A673 (cell line): ENCODE measurements at regions not wholly inside any gene's neighbourhood (a gene's known extent, or its start where the extent isn't known, plus 50 kb on each side); places are given as distances from the start of the nearest gene placed in this dataset.

Experiments
- BruUV-seq: library from RNA; stranded (reverse); fragments of 400-500 nt; replicated peaks from 2 replicates; lab custom pipeline; 2021; lab: Mats Ljungman, UMichigan
- CTCF ChIA-PET: fragments of 300-600 bp; sonication (Branson Sonifier 250); formaldehyde crosslinking; loops from one replicate; lab custom pipeline; 2022; ENCODE audit warnings: antibody characterized with exemption; lab: Charles Lee
- POLR2A ChIA-PET: fragments of 300-600 bp; sonication (Branson Sonifier 250); formaldehyde crosslinking; loops from one replicate; lab custom pipeline; 2022; ENCODE audit warnings: antibody characterized with exemption; ENCODE audit not compliant: low non-redundant PET; lab: Charles Lee
- DNase-seq: peaks from one replicate; pipeline ENCODE4 v3.0.0-alpha.2; 2015; ENCODE audit warnings: low spot score
- H3K27ac ChIP-seq: fragments of 200-600 bp; sonication (generic); 2 replicates; pipeline ENCODE4 v1.5.1; 2016; ENCODE audit warnings: mixed run types, low read depth, mild to moderate bottlenecking, mixed read lengths, antibody characterized with exemption, low read length; ENCODE audit not compliant: poor library complexity, severe bottlenecking
- H3K27me3 ChIP-seq: fragments of 200-600 bp; sonication (generic); replicated peaks from 2 replicates; pipeline ENCODE4 v1.6.1; 2017; ENCODE audit warnings: mixed run types, low read depth, mild to moderate bottlenecking, mixed read lengths, antibody characterized with exemption, low read length; ENCODE audit not compliant: insufficient read depth, poor library complexity
- H3K36me3 ChIP-seq: fragments of 200-600 bp; sonication (generic); 2 replicates; pipeline ENCODE4 v1.6.1; 2016; ENCODE audit warnings: mixed run types, mild to moderate bottlenecking, mixed read lengths, antibody characterized with exemption, low read length; ENCODE audit not compliant: insufficient read depth, poor library complexity, severe bottlenecking
- H3K4me1 ChIP-seq: fragments of 200-600 bp; sonication (generic); 2 replicates; pipeline ENCODE4 v1.6.1; 2017; ENCODE audit warnings: mixed run types, mild to moderate bottlenecking, mixed read lengths, antibody characterized with exemption, low read length; ENCODE audit not compliant: insufficient read depth, poor library complexity, severe bottlenecking
- H3K4me3 ChIP-seq: fragments of 200-600 bp; sonication (generic); 2 replicates; pipeline ENCODE4 v1.5.1; 2016; ENCODE audit warnings: low read depth, mixed run types, mild to moderate bottlenecking, mixed read lengths, low read length; ENCODE audit not compliant: poor library complexity, severe bottlenecking
- H3K9me3 ChIP-seq: fragments of 200-600 bp; sonication (generic); 2 replicates; pipeline ENCODE4 v1.6.1; 2016; ENCODE audit warnings: mixed run types, low read depth, mild to moderate bottlenecking, mixed read lengths, antibody characterized with exemption, low read length; ENCODE audit not compliant: poor library complexity, severe bottlenecking
- EZH2 ChIP-seq: fragments of 200-600 bp; sonication (generic); IDR thresholded peaks from 2 replicates; pipeline ENCODE4 v1.6.1; 2017; ENCODE audit warnings: borderline replicate concordance, low read depth, mild to moderate bottlenecking, mixed read lengths, antibody characterized with exemption, low read length; ENCODE audit not compliant: poor library complexity, severe bottlenecking
- intact Hi-C: fragments of 100-400 bp; cut with micrococcal nuclease; formaldehyde crosslinking; loops from one replicate; pipeline ENCODE4 v1.10.0; 2022; ENCODE audit not compliant: unreplicated experiment
- TF ChIP-seq, protein P1 (sequence below): fragments of 300-800, 200-600 bp; sonication (generic); conservative IDR thresholded peaks from 2 replicates; pipeline ENCODE4 v1.5.1; 2017; ENCODE audit warnings: low read depth, mild to moderate bottlenecking, antibody characterized with exemption, low read length, moderate library complexity, mixed read lengths

DNA sequence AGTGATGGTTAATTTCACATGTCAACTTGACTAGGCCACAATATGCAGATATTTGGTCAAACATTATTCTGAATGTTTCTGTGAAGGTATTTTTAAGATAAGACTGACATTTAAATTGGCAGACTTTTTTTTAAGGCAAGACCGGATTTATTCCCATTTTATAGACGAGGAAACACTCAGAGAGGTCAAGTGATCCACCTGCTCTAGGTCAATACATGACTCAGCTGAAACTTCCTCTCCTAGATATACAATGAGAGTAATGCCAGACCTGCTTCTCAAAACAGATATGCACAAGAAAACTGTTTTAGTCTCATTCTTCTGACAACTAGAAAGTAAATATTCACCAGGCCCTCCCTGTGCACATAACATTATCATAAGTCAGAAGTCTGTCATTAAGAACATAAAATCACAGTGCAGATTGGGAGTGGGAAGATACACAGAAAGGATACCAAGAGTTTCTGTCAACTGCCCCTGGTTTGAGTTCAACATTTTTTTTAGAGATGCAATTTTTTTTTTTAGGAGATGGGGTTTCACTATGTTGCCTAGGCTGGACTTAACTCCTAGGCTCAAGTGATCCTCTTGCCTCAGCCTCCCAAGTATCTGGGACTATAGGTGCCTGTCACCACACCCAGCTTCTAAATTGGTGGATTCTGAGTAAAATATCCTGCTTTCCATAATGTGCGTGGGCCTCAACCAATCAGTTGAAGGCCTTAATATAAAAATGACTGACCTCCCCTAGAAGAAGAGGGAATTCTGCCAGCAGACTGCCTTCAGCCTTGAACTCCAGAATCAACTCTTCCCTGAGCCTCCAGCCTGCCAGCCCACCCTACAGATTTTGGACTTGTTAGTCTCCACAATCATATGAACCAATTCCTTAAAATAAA, 121.4 kb downstream of the ZFAND4 start:
- Histone ChIP-seq H3K9me3 (no peaks in the 10 kb centered on the region), H3K27me3 (no peaks in the 10 kb centered on the region), H3K4me3 (no peak overlapping the region), H3K4me1 (no peaks in the 10 kb centered on the region), H3K36me3 (no peaks in the 10 kb centered on the region), H3K27ac (no peak overlapping the region)
- no peak for TF ChIP-seq EZH2
- TF ChIP-seq, protein P1, sequence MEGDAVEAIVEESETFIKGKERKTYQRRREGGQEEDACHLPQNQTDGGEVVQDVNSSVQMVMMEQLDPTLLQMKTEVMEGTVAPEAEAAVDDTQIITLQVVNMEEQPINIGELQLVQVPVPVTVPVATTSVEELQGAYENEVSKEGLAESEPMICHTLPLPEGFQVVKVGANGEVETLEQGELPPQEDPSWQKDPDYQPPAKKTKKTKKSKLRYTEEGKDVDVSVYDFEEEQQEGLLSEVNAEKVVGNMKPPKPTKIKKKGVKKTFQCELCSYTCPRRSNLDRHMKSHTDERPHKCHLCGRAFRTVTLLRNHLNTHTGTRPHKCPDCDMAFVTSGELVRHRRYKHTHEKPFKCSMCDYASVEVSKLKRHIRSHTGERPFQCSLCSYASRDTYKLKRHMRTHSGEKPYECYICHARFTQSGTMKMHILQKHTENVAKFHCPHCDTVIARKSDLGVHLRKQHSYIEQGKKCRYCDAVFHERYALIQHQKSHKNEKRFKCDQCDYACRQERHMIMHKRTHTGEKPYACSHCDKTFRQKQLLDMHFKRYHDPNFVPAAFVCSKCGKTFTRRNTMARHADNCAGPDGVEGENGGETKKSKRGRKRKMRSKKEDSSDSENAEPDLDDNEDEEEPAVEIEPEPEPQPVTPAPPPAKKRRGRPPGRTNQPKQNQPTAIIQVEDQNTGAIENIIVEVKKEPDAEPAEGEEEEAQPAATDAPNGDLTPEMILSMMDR = no peak
- intact Hi-C loops = no loop called here
- BruUV-seq = no TSS peak
- DNase-seq = no peak
- POLR2A ChIA-PET = no interaction called here
- CTCF ChIA-PET = interaction anchor here (0.6 kb wide), 1 partner anchor 85 kb away, joined by 3 read pairs; no protein-coding TSS in a partner anchor

DNA sequence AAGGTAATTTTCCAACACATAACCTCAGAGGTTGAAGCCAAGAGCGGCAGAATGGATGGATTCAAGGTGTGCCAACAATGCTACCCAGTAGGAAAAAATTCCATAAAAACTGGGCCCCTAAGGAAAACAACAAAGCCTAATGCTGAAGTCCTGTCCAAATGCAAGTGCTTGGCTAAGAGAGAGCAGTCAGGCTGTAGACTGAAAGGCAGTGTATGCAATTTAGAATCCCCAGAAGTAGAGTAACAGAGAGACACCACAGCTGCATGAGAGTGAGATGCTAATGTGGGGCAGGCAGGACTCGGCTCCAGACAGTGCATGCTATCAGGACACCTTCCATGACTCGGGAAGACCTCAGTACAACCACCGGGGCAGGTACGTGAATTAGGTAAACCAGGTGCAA, 124.5 kb downstream of the ZFAND4 start:
- H3K36me3 ChIP-seq = no peaks in the 10 kb centered on the region
- ChIA-PET CTCF (interaction anchor here (0.6 kb wide), 1 partner anchor 334 kb away, joined by 4 read pairs; no protein-coding TSS in a partner anchor), POLR2A (no interaction called here)
- no peak for DNase-seq
- H3K4me3 ChIP-seq = no peak overlapping the region
- no peaks in the 10 kb centered on the region for H3K27me3 ChIP-seq
- TF ChIP-seq EZH2 = no peak
- TF ChIP-seq, protein P1 = no peak
- no peaks in the 10 kb centered on the region for H3K9me3 ChIP-seq
- no peaks in the 10 kb centered on the region for H3K4me1 ChIP-seq
- intact Hi-C loops = no loop called here
- no peak overlapping the region for H3K27ac ChIP-seq
- no TSS peak for BruUV-seq

GRCh38 chr10:45547207-45547606, 125.4 kb downstream of the ZFAND4 start:
- CTCF ChIA-PET = no interaction called here
- Histone ChIP-seq H3K4me1 (no peaks in the 10 kb centered on the region), H3K4me3 (no peak overlapping the region), H3K27ac (no peak overlapping the region), H3K36me3 (no peaks in the 10 kb centered on the region), H3K27me3 (no peaks in the 10 kb centered on the region), H3K9me3 (no peaks in the 10 kb centered on the region)
- DNase-seq = no peak
- intact Hi-C loops = no loop called here
- TF ChIP-seq EZH2 = no peak
- TF ChIP-seq, protein P1 = no peak
- POLR2A ChIA-PET = no interaction called here
- no TSS peak for BruUV-seq
